K562 (cell line): ENCODE measurements at regions not wholly inside any gene's neighbourhood (a gene's known extent, or its start where the extent isn't known, plus 50 kb on each side); places are given as distances from the start of the nearest gene placed in this dataset.

ENCODE experiments used
- CBX2 ChIP-seq: fragments of 200-600 bp; sonication (generic); IDR thresholded peaks from one replicate; pipeline ENCODE4 v1.6.1; 2012; ENCODE audit warnings: mild to moderate bottlenecking, low read length, inconsistent platforms; ENCODE audit not compliant: insufficient read depth, poor library complexity, severe bottlenecking
- FOXM1 ChIP-seq, 2 experiments: fragments of 450-650 bp in 1 of 2; sonication (generic) in 1 of 2; formaldehyde crosslinking in 1 of 2; IDR thresholded peaks; 2 replicates each; pipeline versions ENCODE4 v1.6.1 to v1.9.0; 2017 to 2022; ENCODE audit warnings: low read depth in 2 of 2, mild to moderate bottlenecking in 2 of 2, missing genetic modification reagents in 1 of 2, moderate library complexity in 1 of 2
- THRA ChIP-seq: fragments of 450-650 bp; IDR thresholded peaks from 2 replicates; pipeline ENCODE4 v1.6.1; 2017; ENCODE audit warnings: mild to moderate bottlenecking, moderate library complexity

DNA sequence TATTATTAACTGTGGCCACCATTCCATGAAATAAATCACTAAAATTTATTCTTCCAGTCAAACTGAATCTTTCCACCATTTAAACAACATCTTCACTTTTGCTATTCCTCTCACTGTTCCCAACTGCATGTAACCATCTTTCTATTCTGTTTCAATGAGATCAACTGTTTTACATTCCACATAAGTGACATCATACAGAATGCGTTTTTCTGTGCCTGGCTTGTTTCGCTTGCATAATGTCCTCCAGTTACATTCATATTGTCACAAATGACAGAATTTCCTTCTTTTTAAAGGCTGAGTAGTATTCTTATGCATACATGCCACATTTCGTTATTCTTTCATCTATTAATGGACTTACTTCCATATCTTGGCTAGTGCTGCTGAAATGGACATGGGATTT is 738.2 kb downstream of the SEMA5A start:
- no peak for TF ChIP-seq FOXM1 (IDR thresholded peaks at IDR 0.05; ENCODE audit: low read depth)
- TF ChIP-seq FOXM1 (CRISPR knock-in tag; IDR thresholded peaks at IDR 0.05; ENCODE audit: low read depth): no peak
- TF ChIP-seq CBX2: no peak
- TF ChIP-seq THRA: no peak
